Lower lobe of right lung (tissue), 2 donors: ENCODE measurements at regions not wholly inside any gene's neighbourhood (a gene's known extent, or its start where the extent isn't known, plus 50 kb on each side); places are given as distances from the start of the nearest gene placed in this dataset.
"Not testable (repeated sequence)": the region's sequence is repeated elsewhere in the genome, so short reads cannot be mapped to it uniquely, and the experiment has no call there.

Experiments
- ATAC-seq, 2 donors: fragments of 200-7000 bp; cut with Tn5 transposase; one replicate each; pipeline ENCODE4 v1.9.1; 2020 to 2022; ENCODE audit warnings: mild to moderate bottlenecking in 2 of 2, moderate library complexity in 2 of 2
- DNase-seq: peaks from one replicate; pipeline ENCODE4 v3.0.0-alpha.2; 2020
- H3K27ac ChIP-seq: fragments of 200-600 bp; one replicate; pipeline ENCODE4 v1.8.0; 2022
- H3K27me3 ChIP-seq: fragments of 200-600 bp; one replicate; pipeline ENCODE4 v1.8.0; 2022; ENCODE audit warnings: low read depth
- H3K36me3 ChIP-seq: fragments of 200-600 bp; one replicate; pipeline ENCODE4 v1.8.0; 2022; ENCODE audit warnings: mild to moderate bottlenecking
- H3K4me1 ChIP-seq: fragments of 200-600 bp; one replicate; pipeline ENCODE4 v1.8.0; 2022
- H3K4me3 ChIP-seq: fragments of 200-600 bp; one replicate; pipeline ENCODE4 v1.8.0; 2022; ENCODE audit warnings: mild to moderate bottlenecking
- H3K9me3 ChIP-seq: fragments of 200-600 bp; one replicate; pipeline ENCODE4 v1.8.0; 2022
- CTCF ChIP-seq: fragments of 200-600 bp; IDR thresholded peaks from one replicate; pipeline ENCODE4 v1.8.0; 2022; ENCODE audit warnings: antibody characterized with exemption, mild to moderate bottlenecking
- intact Hi-C: fragments of 100-400 bp; cut with DNase I; formaldehyde crosslinking; loops from one replicate; pipeline ENCODE4 v1.11.0; 2022
- donor health status: DM: no; HTN: yes; CAD: no; lungs with severe emphysema.

GRCh38 chr14:43316427-43316826, 1190.7 kb downstream of the FSCB start:
- H3K4me3 ChIP-seq, result no peak overlapping the region
- no peaks in the 10 kb centered on the region for H3K27me3 ChIP-seq
- DNase-seq (no peak), ATAC-seq (no peak)
- no peaks in the 10 kb centered on the region for H3K9me3 ChIP-seq
- H3K27ac ChIP-seq, result no peak overlapping the region
- intact Hi-C loops, result no loop called here
- TF ChIP-seq CTCF, result no peak
- no peaks in the 10 kb centered on the region for H3K4me1 ChIP-seq
- no peaks in the 10 kb centered on the region for H3K36me3 ChIP-seq

GRCh38 chr14:43313719-43314118, 1193.4 kb downstream of the FSCB start:
- no peak overlapping the region for H3K27ac ChIP-seq
- DNase-seq (no peak), ATAC-seq (no peak)
- no peaks in the 10 kb centered on the region for H3K4me1 ChIP-seq
- intact Hi-C loops, result no loop called here
- TF ChIP-seq CTCF, result no peak
- no peak overlapping the region for H3K4me3 ChIP-seq
- H3K27me3 ChIP-seq, result no peaks in the 10 kb centered on the region
- no peaks in the 10 kb centered on the region for H3K9me3 ChIP-seq
- no peaks in the 10 kb centered on the region for H3K36me3 ChIP-seq

- DNase-seq, result no peak
- H3K36me3 ChIP-seq, result no peaks in the 10 kb centered on the region
- H3K4me3 ChIP-seq, result no peak overlapping the region
- intact Hi-C loops, result no loop called here
- TF ChIP-seq CTCF, result no peak
- no peaks in the 10 kb centered on the region for H3K27me3 ChIP-seq
- H3K27ac ChIP-seq, result no peak overlapping the region
- no peaks in the 10 kb centered on the region for H3K4me1 ChIP-seq
- no peaks in the 10 kb centered on the region for H3K9me3 ChIP-seq
- no peak for ATAC-seq
These were observed 1198.5 kb downstream of the FSCB start for GRCh38 chr14:43308421-43309110.

- Histone ChIP-seq H3K27me3 (no peaks in the 10 kb centered on the region), H3K4me3 (no peak overlapping the region), H3K27ac (no peak overlapping the region), H3K4me1 (no peaks in the 10 kb centered on the region), H3K36me3 (no peaks in the 10 kb centered on the region), H3K9me3 (no peaks in the 10 kb centered on the region)
- no peak for TF ChIP-seq CTCF
- ATAC-seq (no peak), DNase-seq (no peak)
- intact Hi-C loops, result no loop called here
These were observed 1199.2 kb downstream of the FSCB start for GRCh38 chr14:43307836-43308235.

GRCh38 chr14:43306053-43306452, 1201.0 kb downstream of the FSCB start:
- no peaks in the 10 kb centered on the region for H3K36me3 ChIP-seq
- DNase-seq, result no peak
- H3K4me1 ChIP-seq, result no peaks in the 10 kb centered on the region
- intact Hi-C loops, result no loop called here
- ATAC-seq, result no peak
- H3K27ac ChIP-seq, result no peak overlapping the region
- no peaks in the 10 kb centered on the region for H3K27me3 ChIP-seq
- TF ChIP-seq CTCF, result no peak
- no peaks in the 10 kb centered on the region for H3K9me3 ChIP-seq
- H3K4me3 ChIP-seq, result no peak overlapping the region

- Histone ChIP-seq H3K9me3 (no peaks in the 10 kb centered on the region), H3K27me3 (no peaks in the 10 kb centered on the region), H3K27ac (no peak overlapping the region), H3K4me3 (no peak overlapping the region), H3K4me1 (no peaks in the 10 kb centered on the region), H3K36me3 (no peaks in the 10 kb centered on the region)
- intact Hi-C loops, result no loop called here
- TF ChIP-seq CTCF, result no peak
- DNase-seq, result no peak
- no peak for ATAC-seq
These were observed 1209.3 kb downstream of the FSCB start for GRCh38 chr14:43297794-43298193.

- H3K27ac ChIP-seq, H3K36me3 ChIP-seq, DNase-seq, intact Hi-C loops, H3K4me3 ChIP-seq, ATAC-seq, H3K27me3 ChIP-seq, H3K4me1 ChIP-seq, H3K9me3 ChIP-seq: not testable (repeated sequence)
These were observed 1211.0 kb downstream of the FSCB start for GRCh38 chr14:43296061-43296460.
